ENCODE measurements at regions not wholly inside any gene's neighbourhood (a gene's known extent, or its start where the extent isn't known, plus 50 kb on each side); places are given as distances from the start of the nearest gene placed in this dataset.

- no peaks in the 10 kb centered on the region for H3K9me3 ChIP-seq (ENCODE audit: low read depth)
- WGBS, 2 experiments (ENCODE audit: low coverage in 1 of 2, low lambda C conversion rate in 2 of 2, missing lambda C conversion rate in 2 of 2), result 30 to 38% methylated on average over 11 of the region's 11 CpGs
Observed at GRCh38 chr7:101731502-101732084, 85.8 kb upstream of the CUX1 start.

GRCh38 chr7:101733713-101734475, 83.5 kb upstream of the CUX1 start:
- 0 out of 2 replicates have a peak overlapping the region, but pooled peaks have one; percentile 3 for H3K27ac ChIP-seq
- H3K4me3 ChIP-seq, result peak overlapping the region; percentile 50
- H3K4me2 ChIP-seq (ENCODE audit: unreplicated experiment), result peak overlapping the region; percentile 70
- no peaks in the 10 kb centered on the region for H3K9me3 ChIP-seq (ENCODE audit: low read depth)
- H3K79me2 ChIP-seq (ENCODE audit: insufficient read depth), result no peaks in the 10 kb centered on the region
- 15 to 17% methylated on average over 23 to 24 of the region's 24 CpGs for WGBS, 2 experiments (ENCODE audit: low coverage in 1 of 2, low lambda C conversion rate in 2 of 2, missing lambda C conversion rate in 2 of 2)
- peak; percentile 55 for DNase-seq
- H2AFZ ChIP-seq, result peak overlapping the region; percentile 69
- in situ Hi-C loops (cut with MboI), result no loop called here
- peaks cover 3% of the 10 kb centered on the region for H3K4me1 ChIP-seq (ENCODE audit: insufficient read depth)
- H3K27me3 ChIP-seq (replicated peaks; ENCODE audit: insufficient read depth), result 0 out of 2 replicates have a peak, but pooled peaks cover 4% of the 10 kb centered on the region
- H3F3A ChIP-seq (ENCODE audit: insufficient read depth), result no peaks in the 10 kb centered on the region
- TF ChIP-seq EZH2 (IDR thresholded peaks at IDR 0.05; ENCODE audit: insufficient read depth, poor library complexity, severe bottlenecking) (no peak), EZH2phosphoT487 (IDR thresholded peaks at IDR 0.05; ENCODE audit: insufficient read depth, low read depth) (no peak)
- H3K36me3 ChIP-seq (ENCODE audit: low read depth), result no peaks in the 10 kb centered on the region
- no peaks in the 10 kb centered on the region for H4K20me1 ChIP-seq (ENCODE audit: insufficient read depth)
- H3K9me2 ChIP-seq (ENCODE audit: insufficient read depth), result no peaks in the 10 kb centered on the region
- H3K9ac ChIP-seq, result peak overlapping the region; percentile 47; the same call in 1 of the 2 replicates

More at GRCh38 chr7:101731502-101732084, 85.8 kb upstream of the CUX1 start:
- TF ChIP-seq EZH2 (IDR thresholded peaks at IDR 0.05; ENCODE audit: insufficient read depth, poor library complexity, severe bottlenecking), result no peak
- no peak for TF ChIP-seq EZH2phosphoT487 (IDR thresholded peaks at IDR 0.05; ENCODE audit: insufficient read depth, low read depth)
- Histone ChIP-seq H3F3A (ENCODE audit: insufficient read depth) (no peaks in the 10 kb centered on the region), H3K4me1 (ENCODE audit: insufficient read depth) (peaks cover 3% of the 10 kb centered on the region), H3K79me2 (ENCODE audit: insufficient read depth) (no peaks in the 10 kb centered on the region), H3K9ac (no peak overlapping the region), H3K27ac (no peak overlapping the region), H3K27me3 (replicated peaks; ENCODE audit: insufficient read depth) (no peaks in the 10 kb centered on the region), H3K4me3 (no peak overlapping the region), H3K36me3 (ENCODE audit: low read depth) (no peaks in the 10 kb centered on the region), H3K4me2 (ENCODE audit: unreplicated experiment) (no peak overlapping the region), H3K9me2 (ENCODE audit: insufficient read depth) (no peaks in the 10 kb centered on the region), H4K20me1 (ENCODE audit: insufficient read depth) (no peaks in the 10 kb centered on the region), H2AFZ (no peak overlapping the region)
- in situ Hi-C loops (cut with MboI), result no loop called here
- no peak for DNase-seq

GRCh38 chr7:101736084-101736483, 81.3 kb upstream of the CUX1 start:
- Histone ChIP-seq H3K9me3 (ENCODE audit: low read depth) (no peaks in the 10 kb centered on the region), H3K27ac (no peak overlapping the region), H3F3A (ENCODE audit: insufficient read depth) (no peaks in the 10 kb centered on the region), H3K27me3 (replicated peaks; ENCODE audit: insufficient read depth) (peaks cover 7% of the 10 kb centered on the region; the same call in 1 of the 2 replicates), H3K36me3 (ENCODE audit: low read depth) (no peaks in the 10 kb centered on the region), H4K20me1 (ENCODE audit: insufficient read depth) (no peaks in the 10 kb centered on the region), H3K9me2 (ENCODE audit: insufficient read depth) (no peaks in the 10 kb centered on the region), H3K4me2 (ENCODE audit: unreplicated experiment) (no peak overlapping the region), H3K4me3 (no peak overlapping the region), H2AFZ (no peak overlapping the region), H3K9ac (no peak overlapping the region), H3K4me1 (ENCODE audit: insufficient read depth) (no peaks in the 10 kb centered on the region), H3K79me2 (ENCODE audit: insufficient read depth) (no peaks in the 10 kb centered on the region)
- WGBS, 2 experiments (ENCODE audit: low coverage in 1 of 2, low lambda C conversion rate in 2 of 2, missing lambda C conversion rate in 2 of 2), result 67 to 68% methylated on average over 3 of the region's 3 CpGs
- DNase-seq, result peak; percentile 27
- in situ Hi-C loops (cut with MboI), result no loop called here
- no peak for TF ChIP-seq EZH2phosphoT487 (IDR thresholded peaks at IDR 0.05; ENCODE audit: insufficient read depth, low read depth)
- no peak for TF ChIP-seq EZH2 (IDR thresholded peaks at IDR 0.05; ENCODE audit: insufficient read depth, poor library complexity, severe bottlenecking)

- H4K20me1 ChIP-seq (ENCODE audit: insufficient read depth), result no peaks in the 10 kb centered on the region
- H3K9me3 ChIP-seq (ENCODE audit: low read depth), result no peaks in the 10 kb centered on the region
- H3K36me3 ChIP-seq (ENCODE audit: low read depth), result no peaks in the 10 kb centered on the region
- in situ Hi-C loops (cut with MboI), result no loop called here
- H3K27me3 ChIP-seq (replicated peaks; ENCODE audit: insufficient read depth), result peaks cover 22% of the 10 kb centered on the region
- no peaks in the 10 kb centered on the region for H3F3A ChIP-seq (ENCODE audit: insufficient read depth)
- H3K9ac ChIP-seq, result no peak overlapping the region
- H3K79me2 ChIP-seq (ENCODE audit: insufficient read depth), result no peaks in the 10 kb centered on the region
- H2AFZ ChIP-seq, result no peak overlapping the region
- H3K27ac ChIP-seq, result no peak overlapping the region
- no peaks in the 10 kb centered on the region for H3K9me2 ChIP-seq (ENCODE audit: insufficient read depth)
- TF ChIP-seq EZH2 (IDR thresholded peaks at IDR 0.05; ENCODE audit: insufficient read depth, poor library complexity, severe bottlenecking) (no peak), EZH2phosphoT487 (IDR thresholded peaks at IDR 0.05; ENCODE audit: insufficient read depth, low read depth) (no peak)
- no peaks in the 10 kb centered on the region for H3K4me1 ChIP-seq (ENCODE audit: insufficient read depth)
- H3K4me3 ChIP-seq, result no peak overlapping the region
- no peak for DNase-seq
- 87 to 90% methylated on average over 5 of the region's 5 CpGs for WGBS, 2 experiments (ENCODE audit: low coverage in 1 of 2, low lambda C conversion rate in 2 of 2, missing lambda C conversion rate in 2 of 2)
- H3K4me2 ChIP-seq (ENCODE audit: unreplicated experiment), result no peak overlapping the region
Observed at GRCh38 chr7:101739775-101740398, 77.5 kb upstream of the CUX1 start.
